T-helper 1 cell treated with Interleukin-12 subunit alpha and Interleukin-12 subunit beta and Interleukin-4 antibody, amounts not matched to agents 30 μg/mL and 1 μg/mL, for 36 hours (primary cell): ENCODE measurements at regions not wholly inside any gene's neighbourhood (a gene's known extent, or its start where the extent isn't known, plus 50 kb on each side); places are given as distances from the start of the nearest gene placed in this dataset.

Experiments
- H3K27ac Mint-ChIP-seq: one replicate; pipeline ENCODE4 v1.8.0; 2021; ENCODE audit warnings: mild to moderate bottlenecking, mixed read lengths
- H3K27me3 Mint-ChIP-seq: one replicate; pipeline ENCODE4 v1.8.0; 2021; ENCODE audit warnings: low read depth, mixed read lengths
- H3K36me3 Mint-ChIP-seq: one replicate; pipeline ENCODE4 v1.8.0; 2021; ENCODE audit warnings: low read depth, mixed read lengths
- H3K4me1 Mint-ChIP-seq: one replicate; pipeline ENCODE4 v1.8.0; 2021; ENCODE audit warnings: low read depth, mixed read lengths
- H3K4me3 Mint-ChIP-seq: one replicate; pipeline ENCODE4 v1.8.0; 2021; ENCODE audit warnings: mild to moderate bottlenecking, moderate library complexity, mixed read lengths
- H3K9me3 Mint-ChIP-seq: one replicate; pipeline ENCODE4 v1.8.0; 2021; ENCODE audit warnings: mixed read lengths

GRCh38 chr20:63091901-63092659 is 85.3 kb upstream of the BHLHE23 start:
- Mint-ChIP-seq H3K27ac (no peak overlapping the region), H3K27me3 (no peaks in the 10 kb centered on the region), H3K9me3 (no peaks in the 10 kb centered on the region), H3K4me1 (no peaks in the 10 kb centered on the region), H3K36me3 (no peaks in the 10 kb centered on the region), H3K4me3 (no peak overlapping the region)

- Mint-ChIP-seq H3K36me3 (no peaks in the 10 kb centered on the region), H3K9me3 (no peaks in the 10 kb centered on the region), H3K4me1 (no peaks in the 10 kb centered on the region), H3K4me3 (no peak overlapping the region), H3K27me3 (no peaks in the 10 kb centered on the region), H3K27ac (no peak overlapping the region)
Measured at GRCh38 chr20:63090682-63091571, 84.2 kb upstream of the BHLHE23 start.

GRCh38 chr20:63090052-63090451 is 83.3 kb upstream of the BHLHE23 start:
- Mint-ChIP-seq H3K36me3 (no peaks in the 10 kb centered on the region), H3K4me1 (no peaks in the 10 kb centered on the region), H3K27me3 (no peaks in the 10 kb centered on the region), H3K4me3 (no peak overlapping the region), H3K27ac (no peak overlapping the region), H3K9me3 (no peaks in the 10 kb centered on the region)

- no peaks in the 10 kb centered on the region for H3K4me1 Mint-ChIP-seq
- H3K27me3 Mint-ChIP-seq = no peaks in the 10 kb centered on the region
- no peak overlapping the region for H3K27ac Mint-ChIP-seq
- no peaks in the 10 kb centered on the region for H3K9me3 Mint-ChIP-seq
- H3K36me3 Mint-ChIP-seq = no peaks in the 10 kb centered on the region
- no peak overlapping the region for H3K4me3 Mint-ChIP-seq
Measured at GRCh38 chr20:63089051-63089907, 82.5 kb upstream of the BHLHE23 start.

- H3K27ac Mint-ChIP-seq = no peak overlapping the region
- no peak overlapping the region for H3K4me3 Mint-ChIP-seq
- no peaks in the 10 kb centered on the region for H3K27me3 Mint-ChIP-seq
- H3K36me3 Mint-ChIP-seq = no peaks in the 10 kb centered on the region
- no peaks in the 10 kb centered on the region for H3K4me1 Mint-ChIP-seq
- no peaks in the 10 kb centered on the region for H3K9me3 Mint-ChIP-seq
Measured at GRCh38 chr20:63087872-63088680, 81.3 kb upstream of the BHLHE23 start.

- Mint-ChIP-seq H3K36me3 (no peaks in the 10 kb centered on the region), H3K9me3 (no peaks in the 10 kb centered on the region), H3K4me3 (no peak overlapping the region), H3K27ac (no peak overlapping the region), H3K4me1 (no peaks in the 10 kb centered on the region), H3K27me3 (no peaks in the 10 kb centered on the region)
Measured at GRCh38 chr20:63087236-63087871, 80.6 kb upstream of the BHLHE23 start.

- Mint-ChIP-seq H3K27me3 (no peaks in the 10 kb centered on the region), H3K4me3 (no peak overlapping the region), H3K9me3 (no peaks in the 10 kb centered on the region), H3K4me1 (no peaks in the 10 kb centered on the region), H3K36me3 (no peaks in the 10 kb centered on the region), H3K27ac (no peak overlapping the region)
Measured at GRCh38 chr20:63086421-63087235, 79.9 kb upstream of the BHLHE23 start.

GRCh38 chr20:63085151-63085861 is 78.5 kb upstream of the BHLHE23 start:
- Mint-ChIP-seq H3K36me3 (no peaks in the 10 kb centered on the region), H3K4me3 (no peak overlapping the region), H3K9me3 (no peaks in the 10 kb centered on the region), H3K27me3 (no peaks in the 10 kb centered on the region), H3K27ac (no peak overlapping the region), H3K4me1 (no peaks in the 10 kb centered on the region)

GRCh38 chr20:63084563-63084927 is 77.8 kb upstream of the BHLHE23 start:
- Mint-ChIP-seq H3K36me3 (no peaks in the 10 kb centered on the region), H3K27ac (no peak overlapping the region), H3K27me3 (no peaks in the 10 kb centered on the region), H3K4me1 (no peaks in the 10 kb centered on the region), H3K9me3 (no peaks in the 10 kb centered on the region), H3K4me3 (no peak overlapping the region)

GRCh38 chr20:63083831-63084562 is 77.2 kb upstream of the BHLHE23 start:
- Mint-ChIP-seq H3K27me3 (no peaks in the 10 kb centered on the region), H3K4me1 (no peaks in the 10 kb centered on the region), H3K27ac (no peak overlapping the region), H3K9me3 (peaks cover 5% of the 10 kb centered on the region), H3K4me3 (no peak overlapping the region), H3K36me3 (no peaks in the 10 kb centered on the region)

GRCh38 chr20:63082939-63083735 is 76.4 kb upstream of the BHLHE23 start:
- Mint-ChIP-seq H3K9me3 (peaks cover 13% of the 10 kb centered on the region), H3K36me3 (no peaks in the 10 kb centered on the region), H3K27ac (no peak overlapping the region), H3K27me3 (no peaks in the 10 kb centered on the region), H3K4me1 (no peaks in the 10 kb centered on the region), H3K4me3 (no peak overlapping the region)
